ENCODE measurements at regions not wholly inside any gene's neighbourhood (a gene's known extent, or its start where the extent isn't known, plus 50 kb on each side); places are given as distances from the start of the nearest gene placed in this dataset.

DNA sequence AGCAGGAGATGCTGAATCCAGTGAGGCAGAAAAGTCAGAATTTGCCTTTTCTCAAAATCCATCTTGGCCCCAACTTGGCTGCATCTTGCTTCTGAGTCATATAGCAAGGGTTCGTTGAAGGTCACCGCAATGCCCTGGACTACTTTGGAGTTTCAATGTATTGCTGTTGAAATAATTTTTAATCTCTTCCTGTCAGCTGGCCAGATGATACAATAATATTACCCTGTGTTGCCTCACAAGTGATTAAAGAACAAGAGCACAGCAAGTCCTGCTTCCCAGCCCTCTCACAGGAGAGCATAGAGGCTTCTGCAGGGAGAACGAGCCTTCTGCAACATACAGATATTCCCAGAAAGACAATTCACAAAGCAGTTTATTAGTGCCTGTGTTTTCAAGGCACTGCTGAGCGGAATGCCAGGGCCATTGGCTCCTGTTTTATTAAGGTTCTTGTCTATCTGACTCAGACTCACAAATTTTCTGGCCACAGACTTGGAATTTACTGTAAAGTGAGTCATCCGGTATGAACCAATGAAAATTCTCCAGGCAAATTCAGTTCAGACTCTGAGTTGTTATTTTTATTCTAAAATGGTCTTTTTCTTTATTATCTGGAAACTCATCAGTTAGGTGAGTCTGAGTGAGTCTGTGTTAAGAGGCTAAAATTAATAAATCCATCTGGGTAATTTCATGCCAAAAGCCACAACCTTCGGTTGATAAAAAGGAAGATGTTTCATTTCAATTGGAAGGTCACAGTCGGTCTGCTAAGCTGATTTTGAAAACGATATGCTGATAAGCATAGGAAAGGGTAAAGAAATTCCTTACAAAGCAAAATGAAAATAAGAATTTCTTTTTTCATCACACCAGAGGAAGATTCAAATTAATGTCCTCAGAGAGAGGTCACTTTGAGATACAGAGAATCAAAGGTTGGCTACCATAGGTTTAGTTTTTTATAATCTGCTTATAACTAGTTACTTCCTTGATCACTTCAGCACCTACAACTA lies 289.4 kb upstream of the STXBP5 start:
- no peaks in the 10 kb centered on the region for H3K27me3 ChIP-seq
- H3K4me3 ChIP-seq = peak overlapping the region; percentile 7 to 9
- H3K27ac ChIP-seq = peak overlapping the region; percentile 43 to 75
- TF ChIP-seq, protein P1, sequence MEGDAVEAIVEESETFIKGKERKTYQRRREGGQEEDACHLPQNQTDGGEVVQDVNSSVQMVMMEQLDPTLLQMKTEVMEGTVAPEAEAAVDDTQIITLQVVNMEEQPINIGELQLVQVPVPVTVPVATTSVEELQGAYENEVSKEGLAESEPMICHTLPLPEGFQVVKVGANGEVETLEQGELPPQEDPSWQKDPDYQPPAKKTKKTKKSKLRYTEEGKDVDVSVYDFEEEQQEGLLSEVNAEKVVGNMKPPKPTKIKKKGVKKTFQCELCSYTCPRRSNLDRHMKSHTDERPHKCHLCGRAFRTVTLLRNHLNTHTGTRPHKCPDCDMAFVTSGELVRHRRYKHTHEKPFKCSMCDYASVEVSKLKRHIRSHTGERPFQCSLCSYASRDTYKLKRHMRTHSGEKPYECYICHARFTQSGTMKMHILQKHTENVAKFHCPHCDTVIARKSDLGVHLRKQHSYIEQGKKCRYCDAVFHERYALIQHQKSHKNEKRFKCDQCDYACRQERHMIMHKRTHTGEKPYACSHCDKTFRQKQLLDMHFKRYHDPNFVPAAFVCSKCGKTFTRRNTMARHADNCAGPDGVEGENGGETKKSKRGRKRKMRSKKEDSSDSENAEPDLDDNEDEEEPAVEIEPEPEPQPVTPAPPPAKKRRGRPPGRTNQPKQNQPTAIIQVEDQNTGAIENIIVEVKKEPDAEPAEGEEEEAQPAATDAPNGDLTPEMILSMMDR (IDR thresholded peaks at IDR 0.05) = no peak
- H3K4me1 ChIP-seq = no peaks in the 10 kb centered on the region
- H3K9me3 ChIP-seq = no peaks in the 10 kb centered on the region
- peak; percentile 22 for DNase-seq
- H3K36me3 ChIP-seq = no peaks in the 10 kb centered on the region
- intact Hi-C loops (cut with DNase I; ENCODE audit: low total_unique reads) = no loop called here

DNA sequence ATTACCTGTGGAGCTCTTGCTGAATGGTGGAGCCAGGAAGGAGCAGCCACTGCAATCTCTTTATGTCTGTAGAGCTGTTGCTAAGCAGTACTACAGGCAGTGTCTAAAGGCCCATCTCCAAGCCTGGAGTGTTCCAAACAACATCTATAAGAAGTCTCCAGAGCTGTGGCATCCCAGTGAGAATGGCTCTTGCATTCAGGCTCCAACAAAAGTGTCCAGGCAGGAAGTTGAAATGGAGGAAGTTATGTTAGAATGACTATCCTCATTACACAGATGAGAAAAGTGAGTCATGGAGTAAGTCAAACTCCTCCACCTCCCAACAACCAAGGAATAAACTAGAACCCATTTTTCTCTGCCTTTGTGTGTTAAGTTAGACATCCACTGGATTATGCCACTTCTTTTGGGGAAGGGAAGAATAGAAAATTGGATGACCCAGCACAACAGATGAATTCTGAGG lies 288.5 kb upstream of the STXBP5 start:
- no peaks in the 10 kb centered on the region for H3K4me1 ChIP-seq
- TF ChIP-seq POLR2A (IDR thresholded peaks at IDR 0.05) = no peak
- TF ChIP-seq, protein P1 (IDR thresholded peaks at IDR 0.05) = no peak
- H3K27me3 ChIP-seq = no peaks in the 10 kb centered on the region
- no peak overlapping the region for H3K4me3 ChIP-seq
- DNase-seq = no peak
- H3K9me3 ChIP-seq = no peaks in the 10 kb centered on the region
- intact Hi-C loops (cut with DNase I; ENCODE audit: low total_unique reads) = no loop called here
- no peak overlapping the region for H3K27ac ChIP-seq
- no peaks in the 10 kb centered on the region for H3K36me3 ChIP-seq

DNA sequence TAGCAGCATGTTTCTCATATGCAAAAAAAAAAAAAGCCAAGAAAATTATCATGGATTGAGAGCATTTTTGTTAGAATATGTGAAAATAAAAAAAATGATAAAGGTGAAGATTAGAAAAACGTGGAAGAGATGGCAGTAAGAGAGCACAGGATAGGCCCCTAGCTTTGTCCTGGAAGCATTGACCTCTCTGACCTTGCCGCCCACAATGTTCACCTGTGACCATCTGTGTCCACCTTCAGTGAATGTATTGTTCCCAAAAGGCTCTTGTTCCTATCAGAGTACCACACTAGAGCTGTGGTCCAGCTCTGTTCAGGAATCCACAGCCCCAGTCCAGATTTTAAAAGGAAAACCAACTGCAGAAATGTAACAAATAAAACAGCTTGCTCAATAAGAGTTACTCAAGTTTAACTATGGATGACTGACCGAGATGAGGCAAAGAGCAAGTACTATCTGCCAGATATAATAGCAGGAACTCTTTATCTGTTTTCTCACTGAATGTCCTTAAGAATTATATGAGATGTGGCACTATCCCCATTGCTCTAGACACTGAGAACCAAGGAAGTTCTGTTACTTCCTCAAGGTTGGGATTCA lies 287.7 kb upstream of the STXBP5 start:
- no peaks in the 10 kb centered on the region for H3K9me3 ChIP-seq
- DNase-seq = no peak
- no peaks in the 10 kb centered on the region for H3K36me3 ChIP-seq
- intact Hi-C loops (cut with DNase I; ENCODE audit: low total_unique reads) = no loop called here
- no peaks in the 10 kb centered on the region for H3K4me1 ChIP-seq
- no peaks in the 10 kb centered on the region for H3K27me3 ChIP-seq
- no peak overlapping the region for H3K27ac ChIP-seq
- H3K4me3 ChIP-seq = no peak overlapping the region
- TF ChIP-seq, protein P1 (IDR thresholded peaks at IDR 0.05) = no peak
- TF ChIP-seq POLR2A (IDR thresholded peaks at IDR 0.05) = no peak

DNA sequence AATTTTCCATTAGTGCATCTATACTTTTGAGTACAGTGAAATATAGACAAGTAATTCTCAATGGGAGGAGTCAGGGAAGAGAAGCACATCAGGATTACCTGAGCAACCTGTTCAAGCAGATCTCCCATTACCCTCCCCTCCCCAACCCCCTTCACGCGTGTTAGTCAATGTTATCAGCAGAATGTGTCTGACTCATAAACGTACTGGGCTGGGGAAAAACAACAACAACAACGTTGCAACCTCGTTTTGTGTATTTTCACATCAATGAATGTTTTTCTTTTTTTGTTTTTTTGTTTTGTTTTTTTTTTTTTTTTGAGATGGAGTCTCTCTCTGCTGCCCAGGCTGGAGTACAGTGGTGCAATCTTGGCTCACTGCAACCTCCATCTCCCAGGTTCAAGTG lies 287.0 kb upstream of the STXBP5 start:
- Histone ChIP-seq H3K4me1 (no peaks in the 10 kb centered on the region), H3K36me3 (no peaks in the 10 kb centered on the region), H3K27ac (no peak overlapping the region), H3K4me3 (no peak overlapping the region), H3K27me3 (no peaks in the 10 kb centered on the region), H3K9me3 (no peaks in the 10 kb centered on the region)
- intact Hi-C loops (cut with DNase I; ENCODE audit: low total_unique reads) = no loop called here
- DNase-seq = no peak
- no peak for TF ChIP-seq POLR2A (IDR thresholded peaks at IDR 0.05)
- TF ChIP-seq, protein P1 (IDR thresholded peaks at IDR 0.05) = no peak

DNA sequence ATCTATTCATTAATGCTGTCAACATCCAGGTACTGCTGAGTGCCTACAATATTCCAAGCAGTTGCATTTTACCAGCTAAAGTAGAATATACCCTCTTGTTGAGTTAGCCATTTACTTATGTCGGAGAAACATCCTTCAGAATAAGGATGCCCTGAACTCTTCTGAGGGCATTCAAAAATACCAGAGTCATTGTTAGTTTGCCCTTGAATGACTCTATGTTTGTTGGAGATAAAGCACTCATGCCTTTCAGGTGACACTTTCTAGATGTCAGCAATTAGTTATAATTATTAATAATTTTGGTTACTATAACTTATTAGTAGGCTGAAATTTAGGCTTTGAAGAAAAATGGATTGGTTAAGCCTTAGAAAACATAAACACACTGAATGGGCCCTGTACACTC lies 286.2 kb upstream of the STXBP5 start:
- H3K4me1 ChIP-seq = no peaks in the 10 kb centered on the region
- no peaks in the 10 kb centered on the region for H3K36me3 ChIP-seq
- no peaks in the 10 kb centered on the region for H3K9me3 ChIP-seq
- H3K4me3 ChIP-seq = no peak overlapping the region
- TF ChIP-seq, protein P1 (IDR thresholded peaks at IDR 0.05) = no peak
- no peak for TF ChIP-seq POLR2A (IDR thresholded peaks at IDR 0.05)
- intact Hi-C loops (cut with DNase I; ENCODE audit: low total_unique reads) = no loop called here
- H3K27me3 ChIP-seq = no peaks in the 10 kb centered on the region
- H3K27ac ChIP-seq = no peak overlapping the region
- DNase-seq = no peak

Data from uterus (tissue), 3 donors.